HG02610 (cell line): ENCODE measurements at regions not wholly inside any gene's neighbourhood (a gene's known extent, or its start where the extent isn't known, plus 50 kb on each side); places are given as distances from the start of the nearest gene placed in this dataset.
A peak's percentile ranks its signal among the peaks of the same experiment; 100 is the strongest.

Experiments
- ATAC-seq: cut with Tn5 transposase; IDR thresholded peaks from one replicate; pipeline ENCODE4 v1.9.1; 2021; ENCODE audit warnings: mild to moderate bottlenecking, moderate library complexity; ENCODE audit not compliant: unreplicated experiment

DNA sequence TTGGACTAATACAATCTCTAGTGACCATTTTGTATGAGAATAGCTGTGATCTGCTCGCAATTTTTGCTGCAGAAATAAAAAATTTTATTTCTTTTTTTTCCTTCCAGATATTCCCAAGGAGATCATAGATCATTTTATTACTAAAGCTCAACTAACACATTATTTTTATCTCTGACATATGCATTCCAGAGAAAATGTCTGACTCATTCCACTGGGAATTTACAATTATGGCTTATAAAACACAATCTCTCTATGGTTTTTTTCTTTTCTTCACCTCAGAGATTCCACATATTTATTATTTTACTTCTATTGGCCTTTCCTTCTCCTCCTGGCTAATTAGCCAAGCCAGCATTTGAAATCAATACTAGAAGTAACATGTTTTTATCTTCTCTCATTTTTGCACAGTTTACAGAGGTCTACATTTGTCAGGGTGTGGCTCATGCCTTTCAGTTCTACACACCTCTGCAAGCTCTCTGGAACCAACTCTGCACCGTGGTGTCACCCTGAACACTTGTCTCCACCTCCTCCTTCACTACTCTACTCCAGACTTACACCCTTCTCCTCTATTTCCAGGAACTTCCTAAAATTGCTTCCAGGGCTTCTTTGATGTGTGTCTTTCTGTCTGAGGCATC is 59.8 kb upstream of the GPM6A start:
- ATAC-seq: no peak

DNA sequence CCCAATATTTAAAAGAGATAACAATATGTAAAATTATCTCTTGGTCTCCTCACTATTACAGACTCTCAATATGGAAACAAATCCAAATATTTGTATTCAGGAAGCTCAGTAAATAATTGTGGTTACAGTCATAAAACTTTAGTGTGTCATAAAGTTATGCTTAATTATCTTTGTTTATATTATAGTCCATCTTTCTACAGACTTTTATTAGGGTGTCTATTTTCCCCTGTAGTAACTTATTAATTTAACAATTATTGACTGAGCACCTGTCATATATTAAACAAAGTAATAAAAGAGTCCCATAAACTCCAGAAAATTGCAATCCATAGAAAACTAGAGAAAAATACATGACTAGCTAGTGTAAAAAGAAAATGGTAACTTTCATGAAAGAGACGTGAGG is 61.6 kb upstream of the GPM6A start:
- no peak for ATAC-seq

DNA sequence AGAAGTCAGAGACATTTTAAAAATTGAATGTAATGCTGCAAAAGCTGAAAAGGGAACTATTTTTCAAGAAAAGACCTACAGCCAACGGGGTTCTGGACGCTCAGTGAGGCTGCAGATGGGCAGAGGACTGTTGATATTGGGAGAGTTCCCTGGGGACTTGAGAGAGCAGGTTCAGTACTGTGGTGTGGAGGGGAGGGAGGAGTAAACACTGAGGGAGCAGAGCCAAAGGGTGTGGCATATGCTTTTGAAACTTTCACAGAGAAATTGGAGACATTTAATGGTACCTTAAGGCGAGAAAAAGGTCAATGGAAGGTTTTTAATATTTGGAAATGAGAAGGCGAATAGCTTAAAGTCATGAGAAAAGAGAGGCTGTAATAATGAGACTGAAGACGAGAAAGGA is 62.2 kb upstream of the GPM6A start:
- no peak for ATAC-seq

DNA sequence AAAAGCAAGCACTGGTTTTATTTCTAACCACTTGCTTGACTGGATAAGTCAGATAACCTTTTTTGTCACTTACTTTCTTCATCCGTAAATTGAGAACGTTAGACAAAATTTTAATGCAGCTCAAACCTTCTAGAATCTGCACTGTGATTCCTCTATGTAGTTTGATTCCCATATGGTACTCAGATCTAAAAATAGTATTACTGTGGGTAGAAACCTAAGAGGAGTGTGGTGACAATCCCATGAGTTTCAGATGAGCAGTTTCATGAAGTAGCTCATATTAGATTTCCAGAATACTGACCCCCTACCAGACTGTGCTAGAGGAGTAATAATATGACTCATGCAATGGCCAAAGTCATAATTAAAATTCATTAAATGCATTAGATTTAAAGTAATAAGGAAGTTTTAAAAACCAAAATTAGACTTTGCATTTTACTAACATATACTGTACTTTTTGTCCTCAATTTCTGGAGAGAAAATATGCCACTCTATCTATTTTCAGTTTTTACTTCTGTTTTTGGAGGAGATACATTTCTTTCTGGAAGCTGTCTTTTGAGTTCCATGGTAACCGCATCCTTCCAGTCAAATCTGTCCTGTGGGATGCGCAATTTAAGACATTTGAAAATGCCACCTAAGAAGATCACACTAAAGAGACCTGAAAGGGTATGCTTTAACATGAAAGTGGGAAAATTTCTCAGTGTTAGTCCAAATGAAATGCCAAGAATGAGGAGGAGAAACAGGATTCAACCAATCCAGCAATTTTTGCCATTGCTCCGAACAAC is 64.1 kb upstream of the GPM6A start:
- no peak for ATAC-seq

DNA sequence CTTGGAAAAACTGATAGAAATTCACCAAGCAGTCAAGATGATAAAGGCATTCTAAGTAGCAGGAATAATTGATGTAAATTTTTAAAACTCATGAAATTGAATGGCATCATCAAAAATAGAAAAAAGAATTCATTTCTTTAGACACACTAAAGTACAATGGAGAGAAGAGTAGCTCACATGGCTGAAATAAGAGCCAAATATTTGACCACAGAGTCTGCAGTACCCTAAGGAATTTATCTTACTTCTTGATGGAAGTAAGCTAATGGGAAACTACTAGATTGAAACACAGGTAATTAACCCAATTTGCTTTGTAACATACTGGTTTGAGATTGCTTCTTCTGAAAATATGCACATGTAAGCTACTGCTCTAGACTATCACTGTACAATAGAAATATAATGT is 70.8 kb upstream of the GPM6A start:
- ATAC-seq: no peak

DNA sequence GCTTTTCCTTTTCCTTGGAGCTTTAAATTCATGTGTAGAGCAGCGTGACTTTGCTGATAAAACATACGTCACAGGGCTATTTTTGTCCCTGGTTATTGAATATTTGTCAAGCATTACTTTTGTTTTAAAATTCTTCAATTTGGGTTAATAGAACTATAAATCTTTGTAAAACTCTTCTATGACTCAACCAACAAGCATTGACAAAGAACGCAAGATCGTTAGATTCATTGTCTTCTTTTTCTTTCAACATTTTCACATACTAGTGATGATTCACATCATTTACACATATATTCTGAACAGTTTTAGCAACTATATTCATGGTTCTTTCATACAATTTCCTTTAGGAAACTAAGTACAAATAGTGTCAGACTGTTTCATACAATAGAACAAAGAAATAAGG is 72.0 kb upstream of the GPM6A start:
- ATAC-seq: no peak

DNA sequence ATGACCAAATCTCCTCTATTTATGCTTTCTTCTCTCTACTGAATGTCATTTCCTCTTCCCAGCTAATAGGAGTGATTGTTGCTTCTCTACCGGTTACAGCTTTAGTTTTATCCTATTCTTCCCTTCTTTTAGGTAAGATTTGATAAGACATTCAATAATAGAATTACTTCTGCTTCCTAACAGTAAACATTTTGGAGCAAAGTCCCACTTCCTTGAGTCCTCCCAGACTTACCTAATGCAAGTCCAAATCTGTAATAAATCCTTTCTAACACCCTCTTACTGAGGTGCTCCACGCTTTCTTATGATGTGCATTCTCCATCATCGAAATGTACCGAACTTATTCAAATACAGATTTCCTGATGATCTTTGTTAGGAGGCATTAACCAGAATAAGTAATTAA is 79.2 kb upstream of the GPM6A start:
- ATAC-seq: no peak

DNA sequence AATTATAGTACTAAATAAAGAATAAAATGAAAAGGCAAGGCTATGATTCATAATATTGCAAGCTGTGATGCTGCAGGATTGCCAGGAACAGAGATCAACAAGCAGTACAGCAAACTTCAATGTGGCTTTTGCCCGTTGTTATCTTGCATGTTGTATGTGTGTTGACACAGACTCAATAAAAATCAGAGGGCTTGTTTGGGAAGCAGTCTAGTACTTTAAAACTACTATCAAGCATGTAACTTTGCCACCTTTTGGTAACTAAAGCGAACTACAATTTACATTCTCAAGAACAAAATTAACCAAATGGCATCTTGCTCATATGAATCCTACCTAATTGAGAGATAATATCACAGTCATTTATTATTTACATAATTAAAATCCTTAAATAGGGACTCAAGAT is 79.8 kb upstream of the GPM6A start:
- no peak for ATAC-seq

DNA sequence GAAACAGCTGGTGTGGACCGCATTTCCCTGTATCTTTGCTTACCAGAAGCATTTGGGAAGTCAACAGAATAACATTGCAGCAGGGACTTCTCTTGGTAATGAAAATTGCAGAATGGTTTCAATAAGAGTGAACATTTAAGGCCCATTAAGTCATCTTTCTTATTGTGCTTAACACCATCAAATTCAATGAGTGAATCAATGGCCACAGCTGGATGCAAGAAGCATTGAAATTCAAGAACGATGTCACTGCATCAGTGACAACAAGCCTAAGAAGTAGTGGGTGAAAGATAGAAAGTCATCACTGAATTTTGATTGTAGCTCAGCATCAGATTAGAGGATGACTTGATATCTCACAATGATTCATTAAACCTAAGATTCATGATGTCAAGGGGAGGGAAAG is 93.9 kb upstream of the GPM6A start:
- no peak for ATAC-seq

DNA sequence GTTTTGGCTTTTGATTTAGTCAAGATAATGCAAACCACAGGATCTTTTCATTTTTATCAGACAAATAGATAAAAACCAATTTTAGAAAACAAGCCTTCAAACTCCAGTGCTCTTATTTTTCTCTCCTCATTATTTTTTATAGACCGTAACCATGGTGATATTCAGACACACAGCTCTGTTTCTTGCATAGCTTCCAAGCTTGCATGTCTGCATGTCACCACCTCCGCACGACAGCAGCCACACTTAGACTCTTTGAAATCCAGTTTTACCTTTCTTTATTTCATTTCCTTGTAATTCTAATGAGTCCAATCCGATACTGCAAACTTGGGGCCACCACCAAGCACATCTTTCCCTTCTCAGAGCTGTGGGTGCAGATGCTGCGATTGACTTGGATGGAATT is 94.3 kb upstream of the GPM6A start:
- ATAC-seq: no peak

DNA sequence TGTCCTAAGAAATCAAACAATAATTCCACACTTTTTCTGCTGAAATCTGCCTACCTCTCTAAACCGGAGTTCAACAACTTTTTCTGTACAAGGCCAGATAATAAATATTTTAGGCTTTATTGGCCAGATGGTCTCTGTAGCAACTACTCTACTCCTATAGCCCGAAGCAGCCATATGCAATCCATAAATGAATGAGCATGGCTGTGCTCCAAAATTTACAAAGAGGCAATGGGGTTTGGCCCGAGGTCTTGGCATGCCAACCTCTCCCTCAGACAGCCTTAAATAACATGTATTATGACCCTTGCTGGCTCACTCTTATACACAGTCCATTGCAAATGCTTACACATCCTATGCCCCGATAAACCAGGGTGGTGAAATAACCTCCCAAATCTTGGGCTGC is 98.6 kb upstream of the GPM6A start:
- ATAC-seq: no peak

DNA sequence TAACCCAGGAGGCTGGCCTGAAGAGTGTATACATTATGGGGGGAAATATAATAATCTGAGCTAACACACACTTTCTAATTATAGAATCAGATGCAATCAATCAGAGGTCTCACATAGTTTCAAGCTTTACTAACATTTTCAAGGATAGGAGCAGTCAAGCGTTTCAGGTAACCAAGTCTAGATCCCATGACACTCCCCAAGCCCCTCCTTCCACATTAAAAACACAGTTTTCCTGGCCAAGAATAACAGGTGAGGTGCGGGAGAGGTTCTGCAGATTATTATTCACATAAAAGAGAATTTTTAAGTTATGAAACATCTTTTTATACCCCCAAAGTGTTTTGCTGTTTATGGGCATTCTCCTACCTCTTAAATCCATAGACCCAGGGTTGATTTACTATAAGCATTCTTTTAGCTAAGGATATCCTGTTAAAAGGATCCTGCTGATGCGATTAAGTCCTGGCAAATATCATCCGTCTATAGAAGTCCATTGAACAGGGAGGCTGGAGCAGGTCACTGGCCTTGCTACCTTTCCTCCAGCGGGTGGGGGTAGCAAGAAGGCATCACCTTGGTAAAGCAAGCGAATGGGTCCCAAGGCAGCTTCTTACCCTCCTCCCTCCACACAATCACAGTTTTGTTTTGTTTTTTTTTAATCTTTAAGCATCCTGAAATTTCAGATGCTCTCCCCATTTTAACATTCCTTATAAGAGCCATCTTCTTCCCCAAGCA is 104.7 kb upstream of the GPM6A start:
- no peak for ATAC-seq

DNA sequence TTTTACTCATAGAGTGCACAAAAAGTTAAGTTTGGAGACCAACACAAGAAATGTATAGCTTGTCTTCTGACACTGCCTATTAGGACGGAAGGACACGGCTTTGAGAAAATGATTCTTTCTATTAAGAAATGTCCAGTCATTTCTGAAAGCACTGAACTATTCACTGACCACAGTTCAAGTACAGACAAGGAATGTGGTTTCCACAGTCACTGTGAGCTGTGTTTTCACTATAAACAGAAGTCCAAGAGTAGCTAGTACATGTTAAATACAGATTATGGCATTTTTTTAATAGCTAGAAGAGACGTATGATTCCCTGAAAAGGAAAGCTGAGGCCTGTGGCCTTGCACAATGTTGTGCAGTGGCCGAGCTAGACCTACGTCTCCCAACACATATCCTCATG is 115.1 kb upstream of the GPM6A start:
- ATAC-seq: peak; percentile 68

DNA sequence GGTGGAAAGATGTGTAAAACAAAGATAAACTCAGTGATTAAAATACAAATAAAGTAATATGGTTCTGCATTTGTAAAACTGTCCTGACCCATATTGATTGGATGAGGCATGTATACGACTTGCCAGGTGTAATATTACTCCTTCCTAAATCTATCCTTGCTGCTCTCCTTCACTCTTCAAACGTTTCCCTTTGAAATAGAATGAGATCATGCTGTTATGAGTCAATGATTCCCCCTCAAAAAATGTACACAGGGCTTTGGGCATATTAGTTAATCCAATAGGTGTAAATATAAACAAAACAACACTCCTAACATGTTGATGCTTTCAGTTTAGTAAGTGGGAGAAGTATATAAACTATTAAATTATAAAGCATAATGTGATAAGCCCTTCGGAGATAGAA is 117.4 kb upstream of the GPM6A start:
- no peak for ATAC-seq

DNA sequence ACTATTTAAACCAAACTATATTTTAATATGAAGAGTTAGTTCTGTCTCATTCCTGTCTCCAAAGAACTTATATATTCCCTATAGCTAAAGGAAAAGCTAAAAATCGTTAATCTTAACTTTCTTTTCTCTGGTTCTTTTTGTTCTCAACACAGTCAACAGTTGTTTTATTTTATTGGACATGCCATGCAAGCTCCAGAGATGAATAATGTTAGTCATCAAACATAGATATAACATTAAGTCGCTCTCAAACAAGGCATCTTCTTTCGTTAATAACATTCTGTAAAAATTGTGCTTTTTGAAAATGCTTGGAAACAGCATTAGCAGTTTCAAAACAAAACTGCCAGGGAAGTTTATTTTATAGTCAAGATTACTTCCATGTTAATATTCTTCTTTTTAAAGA is 117.9 kb upstream of the GPM6A start:
- ATAC-seq: no peak

DNA sequence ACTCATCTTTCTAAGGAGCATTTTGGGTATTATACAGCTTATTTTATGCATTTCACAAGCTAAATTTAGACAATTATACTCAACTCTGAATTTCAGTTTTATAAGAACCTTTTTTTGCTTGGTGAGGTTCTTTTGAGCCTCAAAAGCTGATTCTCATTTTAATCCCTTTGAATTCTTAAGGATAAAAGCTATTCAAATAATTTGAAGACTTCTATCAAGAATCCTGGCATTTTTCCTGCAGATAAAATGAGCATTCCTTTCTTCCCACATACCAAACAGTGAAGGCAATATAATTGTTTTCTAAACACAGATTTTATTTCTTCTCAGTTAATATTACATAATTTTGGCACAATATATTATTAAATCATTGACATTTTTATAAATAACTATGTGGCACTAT is 118.4 kb upstream of the GPM6A start:
- ATAC-seq: no peak

DNA sequence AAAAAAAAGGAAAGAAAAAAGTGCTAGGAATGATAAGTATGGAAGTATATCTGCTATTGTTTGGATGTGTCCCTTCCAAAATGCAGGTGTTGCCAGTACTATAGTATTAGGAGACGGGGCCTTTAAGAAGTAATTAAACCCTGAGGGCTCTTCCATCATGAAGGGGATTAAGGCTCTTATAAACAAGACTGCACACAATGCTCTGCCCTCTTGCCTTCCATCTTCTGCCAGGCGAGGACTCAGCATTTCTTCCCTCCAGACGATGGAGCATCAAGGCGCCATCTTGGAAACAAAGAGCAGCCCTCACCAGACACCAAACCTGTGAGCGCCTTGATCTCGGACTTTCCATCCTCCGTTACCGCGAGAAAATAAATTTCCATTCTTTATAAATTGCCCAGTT is 120.1 kb upstream of the GPM6A start:
- no peak for ATAC-seq

DNA sequence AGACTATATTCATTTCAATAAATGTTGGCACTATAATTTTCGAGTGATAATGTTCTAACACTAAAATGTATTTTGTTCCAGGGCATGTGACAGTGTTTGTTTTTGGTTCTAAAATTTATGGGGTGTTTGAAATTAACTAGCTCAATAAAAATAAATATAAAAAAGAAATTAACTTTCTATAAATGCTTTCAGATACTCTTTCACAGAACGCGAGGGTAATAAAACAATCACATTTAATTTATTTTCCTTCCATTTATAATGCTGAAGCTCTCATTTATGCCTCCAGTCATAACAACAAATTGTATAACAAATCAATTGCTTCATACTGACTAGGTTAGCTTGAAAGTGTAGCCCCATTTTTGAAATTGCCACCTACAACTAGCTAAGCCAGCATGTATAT is 122.4 kb upstream of the GPM6A start:
- no peak for ATAC-seq

DNA sequence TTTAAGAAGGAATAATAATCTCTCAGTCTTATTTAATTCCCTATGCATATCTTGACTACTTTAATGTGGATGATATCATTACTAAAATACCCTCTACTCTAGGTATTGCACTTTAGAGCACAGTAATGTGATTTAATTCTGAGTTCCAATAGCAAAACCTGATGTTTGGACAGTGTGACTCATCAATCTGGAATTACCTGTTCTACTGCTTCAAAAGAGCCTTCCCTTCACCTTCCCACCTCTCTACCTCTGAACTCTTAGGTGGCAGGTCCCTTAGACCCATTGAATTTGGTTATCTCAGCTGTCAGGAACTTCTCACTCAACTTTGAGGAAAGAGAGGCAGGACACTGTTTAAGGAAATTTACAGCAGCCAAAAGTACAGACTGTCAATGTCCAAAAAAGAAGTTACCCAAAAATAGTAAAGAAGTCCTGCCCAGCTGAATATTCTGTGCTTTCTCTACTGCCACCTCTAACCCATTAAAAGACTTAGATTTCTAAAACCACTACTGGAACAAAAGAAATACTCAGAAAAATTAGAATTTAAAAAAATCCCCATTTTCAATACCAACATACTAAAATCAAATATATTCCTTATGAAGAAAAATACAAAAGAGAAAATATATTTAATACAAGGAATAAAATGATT is 123.1 kb upstream of the GPM6A start:
- ATAC-seq: no peak

DNA sequence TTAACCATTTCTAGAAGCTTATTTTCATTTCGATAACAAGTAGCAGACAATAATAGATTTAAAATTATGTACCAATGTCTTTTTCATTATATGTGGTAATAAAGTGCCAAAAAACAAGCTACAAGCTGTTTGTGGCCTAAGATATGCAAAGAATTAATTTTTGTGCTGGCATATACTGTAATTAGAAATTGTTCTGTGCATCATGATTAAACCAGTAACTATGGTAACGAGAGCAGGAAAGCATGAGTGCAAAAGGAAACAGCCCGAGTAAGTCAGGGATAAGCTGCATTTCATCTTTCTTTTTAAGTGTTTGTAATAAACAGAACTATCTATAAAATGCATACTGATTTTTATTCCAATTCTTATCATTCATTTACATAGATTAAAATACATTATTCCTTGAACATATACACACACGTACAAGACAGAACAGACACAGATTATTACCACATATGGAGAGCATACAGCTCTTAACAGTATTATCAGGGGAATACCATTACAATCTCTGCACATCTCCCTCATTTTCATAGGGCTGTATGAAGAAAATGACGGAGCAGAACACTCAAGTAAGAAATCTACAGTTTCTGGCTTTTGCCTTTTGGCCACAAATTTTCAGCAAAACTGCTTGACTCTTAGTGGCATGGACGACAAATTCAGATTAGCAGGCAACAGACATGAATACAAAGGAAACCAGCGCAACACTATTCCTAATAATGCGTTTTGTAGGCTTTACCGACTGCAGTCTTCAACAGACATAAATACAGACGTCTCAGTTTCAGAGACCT is 121.3 kb upstream of the WDR17 start:
- ATAC-seq: no peak
